HG02759 (cell line): ENCODE measurements at regions not wholly inside any gene's neighbourhood (a gene's known extent, or its start where the extent isn't known, plus 50 kb on each side); places are given as distances from the start of the nearest gene placed in this dataset.

Experiments used
- ATAC-seq: cut with Tn5 transposase; IDR thresholded peaks from one replicate; pipeline ENCODE4 v1.9.1; 2021; ENCODE audit warnings: mild to moderate bottlenecking, moderate library complexity; ENCODE audit not compliant: unreplicated experiment

GRCh38 chr15:39360452-39360851, 220.4 kb upstream of the THBS1 start:
- no peak for ATAC-seq

- no peak for ATAC-seq
These were observed 219.4 kb upstream of the THBS1 start for GRCh38 chr15:39361497-39361896.

- ATAC-seq, result no peak
These were observed 217.9 kb upstream of the THBS1 start for GRCh38 chr15:39362821-39363561.

GRCh38 chr15:39363761-39364586, 216.9 kb upstream of the THBS1 start:
- no peak for ATAC-seq

GRCh38 chr15:39364721-39365120, 216.2 kb upstream of the THBS1 start:
- no peak for ATAC-seq

GRCh38 chr15:39365161-39365560, 215.7 kb upstream of the THBS1 start:
- ATAC-seq, result no peak

GRCh38 chr15:39365873-39366272, 215.0 kb upstream of the THBS1 start:
- ATAC-seq, result no peak

- no peak for ATAC-seq
These were observed 213.3 kb upstream of the THBS1 start for GRCh38 chr15:39367596-39367995.

- ATAC-seq, result no peak
These were observed 211.1 kb upstream of the THBS1 start for GRCh38 chr15:39369768-39370167.

GRCh38 chr15:39376371-39376909, 204.4 kb upstream of the THBS1 start:
- ATAC-seq, result no peak

GRCh38 chr15:39381517-39381916, 199.4 kb upstream of the THBS1 start:
- ATAC-seq, result peak; percentile 77

- no peak for ATAC-seq
These were observed 192.8 kb upstream of the THBS1 start for GRCh38 chr15:39388118-39388517.

GRCh38 chr15:39391230-39391629, 189.6 kb upstream of the THBS1 start:
- ATAC-seq, result no peak

GRCh38 chr15:39392469-39393047, 188.3 kb upstream of the THBS1 start:
- no peak for ATAC-seq

- ATAC-seq, result no peak
These were observed 187.1 kb upstream of the THBS1 start for GRCh38 chr15:39393575-39394335.

- no peak for ATAC-seq
These were observed 186.4 kb upstream of the THBS1 start for GRCh38 chr15:39394496-39394895.

GRCh38 chr15:39396979-39397615, 183.8 kb upstream of the THBS1 start:
- ATAC-seq, result no peak

- peak; percentile 73 for ATAC-seq
These were observed 183.0 kb upstream of the THBS1 start for GRCh38 chr15:39397883-39398282.

- no peak for ATAC-seq
These were observed 181.3 kb upstream of the THBS1 start for GRCh38 chr15:39399600-39399999.

- no peak for ATAC-seq
These were observed 180.9 kb upstream of the THBS1 start for GRCh38 chr15:39400002-39400401.
